Mammary epithelial cell (primary cell): ENCODE measurements at regions not wholly inside any gene's neighbourhood (a gene's known extent, or its start where the extent isn't known, plus 50 kb on each side); places are given as distances from the start of the nearest gene placed in this dataset.

Source experiments
- EZH2 ChIP-seq: IDR thresholded peaks from 2 replicates; pipeline ENCODE4 v1.6.1; 2012; ENCODE audit warnings: low read length, inconsistent platforms, borderline replicate concordance
- TF ChIP-seq, protein P1 (sequence below), 2 donors: IDR thresholded peaks in 1 of 2; conservative IDR thresholded peaks in 1 of 2; 2 replicates each; pipeline ENCODE4 v1.5.1; 2011 to 2012; ENCODE audit warnings: inconsistent platforms in 2 of 2, low read length in 2 of 2, mild to moderate bottlenecking in 2 of 2, control low read depth in 1 of 2, low read depth in 1 of 2; ENCODE audit not compliant: insufficient read depth in 1 of 2; ENCODE audit errors: extremely low read depth in 1 of 2

DNA sequence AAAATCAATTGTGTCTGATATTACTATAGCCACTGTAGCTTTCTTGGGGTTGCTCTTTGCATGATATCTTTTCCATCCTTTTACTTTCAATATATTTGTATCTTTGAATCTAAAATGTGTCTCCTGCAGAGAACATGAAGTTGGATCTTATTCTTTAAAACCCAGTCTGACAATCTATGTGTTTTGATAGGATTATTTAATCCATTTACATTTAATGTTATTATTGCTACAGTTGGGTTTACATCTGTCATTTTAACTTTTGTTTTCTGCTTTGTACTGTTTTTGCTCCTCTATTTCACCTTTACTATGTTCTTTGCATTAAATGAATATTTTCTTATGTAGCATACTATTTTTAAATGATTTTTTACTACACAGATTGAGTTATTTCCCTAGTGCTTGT is 230.9 kb downstream of the ANTXR2 start:
- TF ChIP-seq EZH2: no peak
- TF ChIP-seq, protein P1, sequence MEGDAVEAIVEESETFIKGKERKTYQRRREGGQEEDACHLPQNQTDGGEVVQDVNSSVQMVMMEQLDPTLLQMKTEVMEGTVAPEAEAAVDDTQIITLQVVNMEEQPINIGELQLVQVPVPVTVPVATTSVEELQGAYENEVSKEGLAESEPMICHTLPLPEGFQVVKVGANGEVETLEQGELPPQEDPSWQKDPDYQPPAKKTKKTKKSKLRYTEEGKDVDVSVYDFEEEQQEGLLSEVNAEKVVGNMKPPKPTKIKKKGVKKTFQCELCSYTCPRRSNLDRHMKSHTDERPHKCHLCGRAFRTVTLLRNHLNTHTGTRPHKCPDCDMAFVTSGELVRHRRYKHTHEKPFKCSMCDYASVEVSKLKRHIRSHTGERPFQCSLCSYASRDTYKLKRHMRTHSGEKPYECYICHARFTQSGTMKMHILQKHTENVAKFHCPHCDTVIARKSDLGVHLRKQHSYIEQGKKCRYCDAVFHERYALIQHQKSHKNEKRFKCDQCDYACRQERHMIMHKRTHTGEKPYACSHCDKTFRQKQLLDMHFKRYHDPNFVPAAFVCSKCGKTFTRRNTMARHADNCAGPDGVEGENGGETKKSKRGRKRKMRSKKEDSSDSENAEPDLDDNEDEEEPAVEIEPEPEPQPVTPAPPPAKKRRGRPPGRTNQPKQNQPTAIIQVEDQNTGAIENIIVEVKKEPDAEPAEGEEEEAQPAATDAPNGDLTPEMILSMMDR (conservative IDR thresholded peaks at IDR 0.05 in 1 of 2, IDR thresholded peaks at IDR 0.05 in 1 of 2; ENCODE audit: extremely low read depth in 1 of 2, insufficient read depth in 1 of 2, low read depth in 1 of 2, low read length in 2 of 2): no peak
